Activated CD4-positive, alpha-beta T cell treated with anti-CD3 and anti-CD28 coated beads for 36 hours (primary cell): ENCODE measurements at regions not wholly inside any gene's neighbourhood (a gene's known extent, or its start where the extent isn't known, plus 50 kb on each side); places are given as distances from the start of the nearest gene placed in this dataset.

Experiments
- ATAC-seq: fragments of 200-7000 bp; cut with Tn5 transposase; one replicate; pipeline ENCODE4 v1.10.0; 2021; ENCODE audit warnings: mild to moderate bottlenecking, moderate library complexity
- CTCF ChIA-PET: fragments of 350-600 bp; sonication (Branson Sonifier 250); formaldehyde crosslinking; loops from one replicate; lab custom pipeline; 2021; ENCODE audit warnings: antibody characterized with exemption; lab: Charles Lee
- POLR2A ChIA-PET: fragments of 350-600 bp; sonication (Branson Sonifier 250); formaldehyde crosslinking; loops from one replicate; lab custom pipeline; 2021; ENCODE audit warnings: antibody characterized with exemption, inconsistent platforms; lab: Charles Lee
- DNase-seq: peaks from one replicate; pipeline ENCODE4 v3.0.0-alpha.2; 2020
- H3K27ac Mint-ChIP-seq: one replicate; pipeline ENCODE4 v1.8.0; 2021; ENCODE audit warnings: mixed read lengths
- H3K27me3 Mint-ChIP-seq: one replicate; pipeline ENCODE4 v1.8.0; 2021; ENCODE audit warnings: mixed read lengths
- H3K36me3 Mint-ChIP-seq: one replicate; pipeline ENCODE4 v1.8.0; 2021; ENCODE audit warnings: low read depth, mixed read lengths
- H3K4me1 Mint-ChIP-seq: one replicate; pipeline ENCODE4 v1.8.0; 2021; ENCODE audit warnings: mixed read lengths
- H3K4me3 Mint-ChIP-seq: one replicate; pipeline ENCODE4 v1.8.0; 2021; ENCODE audit warnings: mild to moderate bottlenecking, moderate library complexity, mixed read lengths
- H3K9me3 Mint-ChIP-seq: one replicate; pipeline ENCODE4 v1.8.0; 2021; ENCODE audit warnings: low read depth, mixed read lengths
- intact Hi-C, 2 experiments: fragments of 100-400 bp; cut with DNase I in 1 of 2; cut with micrococcal nuclease in 1 of 2; formaldehyde crosslinking; loops; one replicate each; pipeline versions ENCODE4 v1.14.2 to v1.15.1; 2022 to 2024; cut with DNase I, micrococcal nuclease

GRCh38 chr13:112013665-112014064, 53.3 kb upstream of the SOX1 start:
- Mint-ChIP-seq H3K4me1 (no peaks in the 10 kb centered on the region), H3K9me3 (no peaks in the 10 kb centered on the region), H3K36me3 (no peaks in the 10 kb centered on the region), H3K4me3 (no peak overlapping the region), H3K27me3 (peaks cover 3% of the 10 kb centered on the region), H3K27ac (no peak overlapping the region)
- CTCF ChIA-PET, result interaction anchor here (0.6 kb wide), 1 partner anchor 79 kb away, joined by 3 read pairs; no protein-coding TSS in a partner anchor
- ATAC-seq (no peak), DNase-seq (no peak)
- POLR2A ChIA-PET, result no interaction called here
- intact Hi-C loops, result no loop called here

DNA sequence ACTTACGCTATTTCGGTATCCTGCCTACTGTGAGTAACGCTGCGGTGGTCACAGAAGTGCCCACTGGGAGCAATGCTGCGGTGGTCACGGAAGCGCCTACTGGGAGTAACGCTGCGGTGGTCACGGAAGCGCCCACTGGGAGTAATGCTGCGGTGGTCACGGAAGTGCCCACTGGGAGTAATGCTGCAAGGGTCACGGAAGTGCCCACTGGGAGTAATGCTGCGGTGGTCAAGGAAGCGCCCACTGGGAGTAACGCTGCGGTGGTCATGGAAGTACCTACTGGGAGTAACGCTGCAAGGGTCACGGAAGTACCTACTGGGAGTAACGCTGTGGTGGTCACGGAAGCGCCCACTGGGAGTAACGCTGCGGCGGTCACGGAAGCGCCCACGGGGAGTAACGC, 52.1 kb upstream of the SOX1 start:
- H3K4me3 Mint-ChIP-seq, result no peak overlapping the region
- CTCF ChIA-PET, result no interaction called here
- POLR2A ChIA-PET, result no interaction called here
- no peaks in the 10 kb centered on the region for H3K4me1 Mint-ChIP-seq
- H3K27ac Mint-ChIP-seq, result no peak overlapping the region
- H3K36me3 Mint-ChIP-seq, result no peaks in the 10 kb centered on the region
- no peak for ATAC-seq
- intact Hi-C loops, result no loop called here
- no peaks in the 10 kb centered on the region for H3K9me3 Mint-ChIP-seq
- no peak for DNase-seq
- H3K27me3 Mint-ChIP-seq, result peaks cover 7% of the 10 kb centered on the region
